K562 (cell line): ENCODE measurements at regions not wholly inside any gene's neighbourhood (a gene's known extent, or its start where the extent isn't known, plus 50 kb on each side); places are given as distances from the start of the nearest gene placed in this dataset.

ENCODE experiments used
- ATF3 ChIP-seq, 2 experiments: fragments of 450-650 bp in 1 of 2; sonication (generic) in 1 of 2; formaldehyde crosslinking in 1 of 2; IDR thresholded peaks in 1 of 2; conservative IDR thresholded peaks in 1 of 2; 2 replicates each; pipeline versions ENCODE4 v1.6.1 to v1.8.1; 2016 to 2023; ENCODE audit warnings: mild to moderate bottlenecking in 2 of 2, moderate library complexity in 2 of 2, inconsistent platforms in 1 of 2, missing genetic modification reagents in 1 of 2
- CREM ChIP-seq: IDR thresholded peaks from 2 replicates; pipeline ENCODE4 v1.6.1; 2014; ENCODE audit warnings: antibody characterized with exemption, low read depth
- DNMT1 ChIP-seq: fragments of 450-650 bp; IDR thresholded peaks from 2 replicates; pipeline ENCODE4 v1.6.1; 2016; ENCODE audit warnings: antibody characterized with exemption, mild to moderate bottlenecking
- ID3 ChIP-seq, 2 experiments: fragments of 250-450 bp in 1 of 2; fragments of 450-650 bp in 1 of 2; sonication (Bioruptor Pico) in 1 of 2; IDR thresholded peaks; 2 replicates each; pipeline versions ENCODE4 v1.6.1 to v1.8.0; 2016 to 2021; ENCODE audit warnings: mild to moderate bottlenecking in 2 of 2, moderate library complexity in 2 of 2, missing compliant biosample characterization in 1 of 2, missing genetic modification characterization in 1 of 2
- PYGO2 ChIP-seq: fragments of 450-650 bp; IDR thresholded peaks from 2 replicates; pipeline ENCODE4 v1.6.1; 2016; ENCODE audit warnings: mild to moderate bottlenecking, missing genetic modification characterization, moderate library complexity, missing compliant biosample characterization
- SFPQ ChIP-seq: fragments of 200-400 bp; formaldehyde crosslinking; IDR thresholded peaks from 2 replicates; pipeline ENCODE4 v1.6.1; 2017; ENCODE audit warnings: mild to moderate bottlenecking, low read depth, low read length, moderate library complexity
- UBTF ChIP-seq, 2 experiments: IDR thresholded peaks; 2 replicates each; pipeline ENCODE4 v1.6.1; 2012; ENCODE audit warnings: improper control_type of control experiment in 2 of 2, low read depth in 2 of 2, low read length in 2 of 2, borderline replicate concordance in 1 of 2
- ZBTB7A ChIP-seq: IDR thresholded peaks from 2 replicates; pipeline ENCODE4 v1.6.1; 2011; ENCODE audit warnings: low read depth, mild to moderate bottlenecking, low read length, moderate library complexity, borderline replicate concordance; ENCODE audit not compliant: control insufficient read depth
- ZNF253 ChIP-seq: fragments of 250-450 bp; sonication (Bioruptor Pico); conservative IDR thresholded peaks from 2 replicates; pipeline ENCODE4 v1.6.1; 2021; ENCODE audit warnings: mild to moderate bottlenecking
- ZNF551 ChIP-seq: fragments of 250-450 bp; sonication (Bioruptor Pico); IDR thresholded peaks from 2 replicates; pipeline ENCODE4 v1.5.0; 2021; ENCODE audit warnings: mild to moderate bottlenecking, moderate library complexity

- TF ChIP-seq SFPQ (no peak), PYGO2 (tag) (no peak), ZNF551 (CRISPR knock-in tag) (no peak), CREM (no peak), ATF3 (IDR thresholded peaks at IDR 0.05) (no peak), ATF3 (CRISPR knock-in tag; conservative IDR thresholded peaks at IDR 0.05) (no peak), DNMT1 (no peak), ZBTB7A (no peak), ID3 (CRISPR knock-in tag; IDR thresholded peaks at IDR 0.05) (no peak), ID3 (tag; IDR thresholded peaks at IDR 0.05) (no peak), UBTF (IDR thresholded peaks at IDR 0.05; ENCODE audit: borderline replicate concordance in 1 of 2, low read depth in 2 of 2, low read length in 2 of 2) (no peak), ZNF253 (CRISPR knock-in tag) (no peak)
These were observed 500.8 kb downstream of the SLITRK6 start (continued) for GRCh38 chr13:85298387-85298924.
